ENCODE measurements at regions not wholly inside any gene's neighbourhood (a gene's known extent, or its start where the extent isn't known, plus 50 kb on each side); places are given as distances from the start of the nearest gene placed in this dataset.

DNA sequence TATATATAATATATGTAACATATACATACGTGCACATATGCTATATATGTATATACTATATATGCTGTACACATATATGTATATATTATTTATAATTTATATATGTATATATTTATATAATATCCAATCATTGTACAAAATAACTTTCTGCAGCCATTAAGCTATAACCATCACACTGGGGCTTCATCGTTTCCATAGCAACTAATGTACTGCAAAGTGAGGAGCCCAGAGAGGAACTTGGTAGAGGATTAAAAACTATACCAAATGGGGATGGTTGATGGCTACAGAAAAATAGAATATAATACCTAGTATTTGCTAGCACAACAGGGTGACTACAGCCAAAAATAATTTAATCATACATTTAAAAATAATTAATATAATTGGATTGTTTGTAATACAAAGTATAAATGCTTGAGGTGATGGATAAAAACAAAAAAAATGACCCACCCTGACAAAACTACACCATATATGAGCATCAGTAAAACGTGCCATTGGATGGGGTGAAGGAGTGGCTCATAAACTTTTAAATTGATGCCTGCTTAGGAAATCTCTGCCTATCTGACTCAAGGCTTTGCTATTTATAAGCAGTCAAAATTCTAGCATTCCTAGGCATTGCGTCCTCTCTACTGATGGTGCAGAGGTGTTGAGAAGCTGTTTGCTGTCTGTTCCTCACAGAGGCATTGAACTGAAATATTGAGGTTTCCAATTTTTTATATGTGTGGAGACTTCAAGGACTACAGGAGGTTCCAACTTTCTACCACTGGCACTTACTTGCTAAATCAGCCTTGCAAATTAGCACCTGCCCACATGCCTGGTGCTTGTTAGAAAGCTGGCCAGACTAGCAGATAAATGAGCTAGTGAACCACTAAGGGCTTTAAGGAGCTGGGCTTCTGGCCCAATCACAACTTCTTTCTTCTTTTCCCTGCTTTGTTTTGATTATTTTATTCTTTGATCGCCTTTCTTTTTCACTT is 190.1 kb downstream of the SCP2D1 start:
- TF ChIP-seq, protein P1, sequence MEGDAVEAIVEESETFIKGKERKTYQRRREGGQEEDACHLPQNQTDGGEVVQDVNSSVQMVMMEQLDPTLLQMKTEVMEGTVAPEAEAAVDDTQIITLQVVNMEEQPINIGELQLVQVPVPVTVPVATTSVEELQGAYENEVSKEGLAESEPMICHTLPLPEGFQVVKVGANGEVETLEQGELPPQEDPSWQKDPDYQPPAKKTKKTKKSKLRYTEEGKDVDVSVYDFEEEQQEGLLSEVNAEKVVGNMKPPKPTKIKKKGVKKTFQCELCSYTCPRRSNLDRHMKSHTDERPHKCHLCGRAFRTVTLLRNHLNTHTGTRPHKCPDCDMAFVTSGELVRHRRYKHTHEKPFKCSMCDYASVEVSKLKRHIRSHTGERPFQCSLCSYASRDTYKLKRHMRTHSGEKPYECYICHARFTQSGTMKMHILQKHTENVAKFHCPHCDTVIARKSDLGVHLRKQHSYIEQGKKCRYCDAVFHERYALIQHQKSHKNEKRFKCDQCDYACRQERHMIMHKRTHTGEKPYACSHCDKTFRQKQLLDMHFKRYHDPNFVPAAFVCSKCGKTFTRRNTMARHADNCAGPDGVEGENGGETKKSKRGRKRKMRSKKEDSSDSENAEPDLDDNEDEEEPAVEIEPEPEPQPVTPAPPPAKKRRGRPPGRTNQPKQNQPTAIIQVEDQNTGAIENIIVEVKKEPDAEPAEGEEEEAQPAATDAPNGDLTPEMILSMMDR (IDR thresholded peaks at IDR 0.05), result no peak

DNA sequence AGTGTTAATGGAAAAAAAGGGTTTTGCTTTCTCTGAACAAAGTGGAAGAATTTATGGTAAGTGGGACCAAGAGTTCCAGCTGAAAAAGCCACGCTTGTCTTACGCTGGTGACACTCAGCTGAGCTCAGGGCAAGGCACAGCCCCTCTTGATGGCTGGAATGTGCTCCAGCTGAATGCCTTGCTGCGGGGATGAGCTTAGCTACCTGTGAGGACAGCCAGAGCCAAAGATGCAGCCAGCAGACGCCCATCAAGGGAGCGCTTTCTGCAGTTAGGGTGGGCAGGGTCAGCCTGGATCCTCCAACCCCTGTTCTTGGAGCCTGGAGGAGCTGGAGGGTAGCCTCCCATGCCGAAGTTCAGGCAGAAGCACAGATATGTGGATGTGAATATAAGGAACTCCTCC is 191.4 kb downstream of the SCP2D1 start:
- TF ChIP-seq, protein P1 (IDR thresholded peaks at IDR 0.05), result no peak

DNA sequence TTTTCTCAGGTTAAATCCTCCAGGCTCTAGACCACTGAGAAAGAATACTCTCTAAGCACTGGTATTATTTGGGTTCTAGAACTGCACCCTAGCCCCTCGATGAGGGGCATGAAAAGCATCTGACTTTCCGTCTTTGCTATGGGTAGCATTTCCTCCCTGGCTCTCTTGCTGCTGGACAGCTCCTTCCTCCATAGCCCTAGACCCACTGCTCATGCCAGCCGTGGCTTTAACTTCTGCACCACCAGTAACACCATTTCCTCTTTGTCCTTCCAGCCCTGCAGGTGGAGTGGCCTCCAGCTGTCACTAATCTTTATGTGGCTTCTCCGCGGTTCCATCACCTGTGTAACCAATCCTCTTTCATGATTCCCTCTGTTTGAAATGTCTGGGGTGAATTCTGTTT is 194.9 kb downstream of the SCP2D1 start:
- TF ChIP-seq, protein P1 (IDR thresholded peaks at IDR 0.05), result no peak

DNA sequence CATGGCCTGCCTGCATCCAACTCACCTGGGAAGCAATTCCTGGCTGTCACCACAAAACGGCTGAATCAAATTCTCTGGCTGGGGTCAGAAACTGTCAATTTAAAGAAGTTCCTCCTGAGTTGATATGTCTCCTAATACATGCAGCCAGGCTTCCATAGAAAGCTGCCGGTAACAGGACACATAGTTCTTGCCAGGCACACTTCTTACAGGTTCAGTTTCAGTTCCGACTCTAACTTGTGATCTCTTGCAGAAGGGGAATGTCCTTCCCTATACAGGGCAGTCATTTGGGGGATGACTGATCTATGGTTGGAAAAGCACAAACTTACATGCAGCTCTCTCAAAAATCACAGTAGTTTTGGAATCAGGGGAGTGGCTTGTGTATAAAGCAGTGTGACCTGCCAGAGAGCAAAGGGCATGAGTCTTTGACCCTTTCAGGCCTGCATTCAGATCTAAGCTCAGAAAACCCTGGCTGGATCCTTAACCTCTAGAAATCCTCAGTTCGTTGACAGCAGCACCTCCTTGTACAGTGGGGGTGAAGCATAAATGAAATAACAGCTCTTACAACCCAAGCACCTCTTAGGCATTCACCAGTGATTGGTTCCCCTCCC is 195.6 kb downstream of the SCP2D1 start:
- TF ChIP-seq, protein P1 (IDR thresholded peaks at IDR 0.05), result no peak

DNA sequence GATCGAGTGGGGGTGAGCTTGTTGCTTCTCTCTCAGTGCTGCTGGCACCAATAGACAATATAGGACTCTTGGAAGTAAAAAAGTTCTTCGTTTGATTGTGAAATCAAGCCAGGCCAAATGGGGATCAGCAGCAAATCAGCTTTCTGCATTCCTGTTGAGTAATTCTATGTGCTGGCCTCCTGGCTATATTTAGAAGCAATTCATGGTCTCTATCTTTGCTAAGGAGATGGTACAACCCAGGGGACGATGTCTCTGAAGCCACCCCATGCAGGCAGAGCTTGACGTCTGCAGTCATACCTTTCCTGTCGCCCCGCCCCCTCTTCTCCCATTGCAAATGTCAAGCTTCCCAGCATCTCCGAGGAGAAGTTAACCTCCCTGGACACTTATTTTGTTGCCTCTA is 199.1 kb downstream of the SCP2D1 start:
- TF ChIP-seq, protein P1 (IDR thresholded peaks at IDR 0.05), result no peak

DNA sequence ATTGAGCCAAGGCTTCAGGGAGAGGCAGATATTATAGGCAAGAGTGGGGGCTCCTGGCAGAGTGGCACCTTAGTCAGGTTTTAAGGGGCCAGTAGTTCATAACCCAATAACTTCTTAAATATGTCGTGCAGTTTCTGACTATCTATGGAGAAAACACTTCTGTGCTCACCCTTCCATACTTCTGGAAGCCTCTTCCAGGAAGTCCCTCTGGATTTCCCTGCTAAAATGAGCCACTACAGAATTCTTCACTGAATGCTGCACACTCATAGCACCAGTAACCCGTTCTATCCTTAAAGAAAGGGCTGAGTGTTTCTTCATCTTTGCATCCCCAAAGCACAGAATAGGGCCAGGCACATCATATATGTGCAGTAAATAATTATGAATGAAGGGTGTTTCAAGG is 198.5 kb upstream of the SLC24A3 start:
- TF ChIP-seq, protein P1 (IDR thresholded peaks at IDR 0.05), result no peak

DNA sequence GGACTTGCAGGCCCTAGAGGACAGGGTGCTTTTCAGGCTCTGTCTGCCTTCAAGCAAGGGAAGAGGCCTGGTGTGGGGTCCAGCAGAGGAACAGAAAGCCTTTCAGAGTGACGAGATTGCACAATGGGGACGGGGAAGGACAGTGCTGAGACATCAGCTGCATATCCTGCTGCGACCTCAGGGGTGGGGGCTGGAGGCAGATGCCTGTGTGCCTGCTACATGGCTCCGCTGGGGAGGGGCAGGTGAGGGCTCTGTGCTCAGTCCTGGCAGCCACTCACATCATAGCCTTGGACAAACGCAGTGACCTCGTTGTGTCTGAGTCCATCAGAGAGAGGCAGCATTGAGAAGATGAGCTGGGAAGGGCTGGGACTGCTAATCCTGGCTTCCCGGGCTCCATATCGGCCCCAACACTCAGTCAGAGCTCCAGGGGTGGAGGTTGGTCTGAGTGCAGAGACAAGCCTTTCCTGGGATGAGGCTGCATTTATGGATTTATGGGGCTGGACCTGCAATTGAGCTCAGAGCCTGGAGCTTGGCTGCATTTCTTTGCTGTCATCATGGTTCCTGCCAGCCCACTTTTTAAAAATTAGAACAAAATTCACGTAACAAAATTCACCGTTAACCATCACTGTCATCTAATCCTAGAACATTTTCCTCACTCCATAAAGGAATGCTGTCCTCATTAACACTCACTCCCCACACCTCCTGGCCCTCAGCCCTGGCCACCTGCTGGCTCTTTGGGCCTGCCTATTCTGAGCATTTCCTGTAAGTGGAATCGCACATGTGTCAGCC is 196.9 kb upstream of the SLC24A3 start:
- TF ChIP-seq, protein P1 (IDR thresholded peaks at IDR 0.05), result no peak

Measured in LNCAP (cell line).